Endodermal cell (in vitro differentiated cells): ENCODE measurements at regions not wholly inside any gene's neighbourhood (a gene's known extent, or its start where the extent isn't known, plus 50 kb on each side); places are given as distances from the start of the nearest gene placed in this dataset.

Experiments
- DNase-seq: peaks from one replicate; pipeline ENCODE4 v3.0.0-alpha.2; 2017
- H3K27ac ChIP-seq: 2 replicates; pipeline ENCODE4 v1.5.1; 2013; ENCODE audit warnings: mild to moderate bottlenecking, low read depth, low read length, moderate library complexity
- H3K27me3 ChIP-seq: 2 replicates; pipeline ENCODE4 v1.6.1; 2013; ENCODE audit warnings: mild to moderate bottlenecking, low read length, moderate library complexity; ENCODE audit not compliant: insufficient read depth, control insufficient read depth, poor library complexity, severe bottlenecking
- H3K36me3 ChIP-seq: 2 replicates; pipeline ENCODE4 v1.7.0; 2013; ENCODE audit warnings: mild to moderate bottlenecking, low read length, moderate library complexity; ENCODE audit not compliant: control insufficient read depth, insufficient read depth
- H3K4me1 ChIP-seq: one replicate; pipeline ENCODE4 v1.7.0; 2013; ENCODE audit warnings: low read length; ENCODE audit not compliant: control insufficient read depth, insufficient read depth
- H3K4me3 ChIP-seq: 2 replicates; pipeline ENCODE4 v1.5.1; 2013; ENCODE audit warnings: mild to moderate bottlenecking, low read length, moderate library complexity
- H3K9ac ChIP-seq: 2 replicates; pipeline ENCODE4 v1.6.1; 2013; ENCODE audit warnings: mild to moderate bottlenecking, low read length, moderate library complexity; ENCODE audit not compliant: poor library complexity, severe bottlenecking; ENCODE audit errors: extremely low read depth
- H3K9me3 ChIP-seq: 2 replicates; pipeline ENCODE4 v1.6.1; 2013; ENCODE audit warnings: mild to moderate bottlenecking, low read length, moderate library complexity; ENCODE audit not compliant: control insufficient read depth
- H3K27ac Mint-ChIP-seq: 2 replicates; pipeline ENCODE4 v1.8.0; 2020; ENCODE audit warnings: mixed read lengths
- H3K27me3 Mint-ChIP-seq: 2 replicates; pipeline ENCODE4 v1.8.0; 2021; ENCODE audit warnings: mild to moderate bottlenecking, mixed read lengths; ENCODE audit not compliant: insufficient read depth
- H3K36me3 Mint-ChIP-seq: 2 replicates; pipeline ENCODE4 v1.8.0; 2020; ENCODE audit warnings: low read depth, mixed read lengths
- H3K4me1 Mint-ChIP-seq: 2 replicates; pipeline ENCODE4 v1.8.0; 2020; ENCODE audit warnings: mixed read lengths
- H3K4me3 Mint-ChIP-seq: 2 replicates; pipeline ENCODE4 v1.8.0; 2020; ENCODE audit warnings: mild to moderate bottlenecking, moderate library complexity, mixed read lengths
- H3K9me3 Mint-ChIP-seq: 2 replicates; pipeline ENCODE4 v1.8.0; 2020; ENCODE audit warnings: mild to moderate bottlenecking, mixed read lengths
- CTCF ChIP-seq: fragments of 200-600 bp; sonication (generic); conservative IDR thresholded peaks from 2 replicates; pipeline ENCODE4 v1.5.0; 2021; ENCODE audit warnings: antibody characterized with exemption, mild to moderate bottlenecking
- WGBS, 2 experiments: methylation state at CpG; one replicate each; pipeline versions ENCODE4 v1.1.5 to v1.1.7; 2013; ENCODE audit warnings: missing lambda C conversion rate in 2 of 2, mixed read lengths in 1 of 2; ENCODE audit not compliant: insufficient coverage in 1 of 2, insufficient read length in 1 of 2; 5-methylcytosine and 5-hydroxymethylcytosine counted together

- Mint-ChIP-seq H3K4me3 (no peak overlapping the region), H3K27ac (no peak overlapping the region), H3K9me3 (no peaks in the 10 kb centered on the region), H3K4me1 (peaks cover 6% of the 10 kb centered on the region), H3K36me3 (no peaks in the 10 kb centered on the region), H3K27me3 (no peaks in the 10 kb centered on the region)
- Histone ChIP-seq H3K9me3 (no peaks in the 10 kb centered on the region), H3K9ac (no peak overlapping the region), H3K27ac (no peak overlapping the region), H3K4me3 (no peak overlapping the region), H3K4me1 (no peaks in the 10 kb centered on the region), H3K27me3 (no peaks in the 10 kb centered on the region), H3K36me3 (no peaks in the 10 kb centered on the region)
- no peak for TF ChIP-seq CTCF
- DNase-seq = no peak
- WGBS, 2 experiments = 91 to 97% methylated on average over 21 to 25 of the region's 25 CpGs
These were observed 112.5 kb upstream of the GPC1 start for GRCh38 chr2:240322991-240323390.

GRCh38 chr2:240323601-240324291 is 111.7 kb upstream of the GPC1 start:
- 91 to 95% methylated on average over 27 to 28 of the region's 28 CpGs for WGBS, 2 experiments
- Mint-ChIP-seq H3K27me3 (no peaks in the 10 kb centered on the region), H3K4me1 (peaks cover 6% of the 10 kb centered on the region), H3K36me3 (no peaks in the 10 kb centered on the region), H3K27ac (no peak overlapping the region), H3K9me3 (no peaks in the 10 kb centered on the region), H3K4me3 (no peak overlapping the region)
- peak; percentile 30 for DNase-seq
- Histone ChIP-seq H3K27me3 (no peaks in the 10 kb centered on the region), H3K4me1 (no peaks in the 10 kb centered on the region), H3K36me3 (no peaks in the 10 kb centered on the region), H3K9me3 (no peaks in the 10 kb centered on the region), H3K4me3 (no peak overlapping the region), H3K27ac (no peak overlapping the region), H3K9ac (no peak overlapping the region)
- no peak for TF ChIP-seq CTCF

- no peaks in the 10 kb centered on the region for H3K27me3 Mint-ChIP-seq
- H3K4me1 ChIP-seq = no peaks in the 10 kb centered on the region
- no peaks in the 10 kb centered on the region for H3K9me3 ChIP-seq
- H3K4me1 Mint-ChIP-seq = peaks cover 6% of the 10 kb centered on the region
- H3K27ac ChIP-seq = no peak overlapping the region
- no peaks in the 10 kb centered on the region for H3K36me3 Mint-ChIP-seq
- peak; percentile 28 for DNase-seq
- H3K36me3 ChIP-seq = no peaks in the 10 kb centered on the region
- 94 to 95% methylated on average over 17 to 25 of the region's 25 CpGs for WGBS, 2 experiments
- no peak overlapping the region for H3K4me3 ChIP-seq
- H3K9me3 Mint-ChIP-seq = no peaks in the 10 kb centered on the region
- no peak overlapping the region for H3K9ac ChIP-seq
- H3K27ac Mint-ChIP-seq = no peak overlapping the region
- no peak for TF ChIP-seq CTCF
- no peaks in the 10 kb centered on the region for H3K27me3 ChIP-seq
- no peak overlapping the region for H3K4me3 Mint-ChIP-seq
These were observed 111.0 kb upstream of the GPC1 start for GRCh38 chr2:240324312-240325015.
